Natural killer cell (primary cell): ENCODE measurements at regions not wholly inside any gene's neighbourhood (a gene's known extent, or its start where the extent isn't known, plus 50 kb on each side); places are given as distances from the start of the nearest gene placed in this dataset.

Source experiments
- ATAC-seq, 3 donors: fragments of 150-1000 bp in 2 of 3; fragments of 200-7000 bp in 1 of 3; cut with Tn5 transposase; 1 replicate in 1 of 3; 2 replicates in 2 of 3; pipeline ENCODE4 v1.10.0; 2021; ENCODE audit warnings: mild to moderate bottlenecking in 2 of 3, moderate library complexity in 2 of 3
- DNase-seq, 2 donors: peaks; one replicate each; pipeline versions ENCODE4 v3.0.0 to v3.0.0-alpha.2; 2013 to 2021; ENCODE audit warnings: mixed read lengths in 1 of 2
- H3K27ac ChIP-seq: one replicate; pipeline ENCODE4 v1.5.1; 2013; ENCODE audit warnings: mild to moderate bottlenecking, low read length
- H3K27me3 ChIP-seq: one replicate; pipeline ENCODE4 v1.6.1; 2013; ENCODE audit warnings: low read length; ENCODE audit not compliant: control insufficient read depth, insufficient read depth
- H3K36me3 ChIP-seq: one replicate; pipeline ENCODE4 v1.6.1; 2013; ENCODE audit warnings: low read length; ENCODE audit not compliant: control insufficient read depth, insufficient read depth
- H3K4me1 ChIP-seq: one replicate; pipeline ENCODE4 v1.6.1; 2013; ENCODE audit warnings: low read length; ENCODE audit not compliant: control insufficient read depth, insufficient read depth
- H3K4me3 ChIP-seq: one replicate; pipeline ENCODE4 v1.5.1; 2013; ENCODE audit warnings: low read length
- H3K9me3 ChIP-seq: one replicate; pipeline ENCODE4 v1.6.1; 2013; ENCODE audit warnings: low read length; ENCODE audit not compliant: control insufficient read depth, insufficient read depth
- H3K27ac Mint-ChIP-seq, 2 donors: one replicate each; pipeline ENCODE4 v1.8.0; 2022; ENCODE audit warnings: mild to moderate bottlenecking in 2 of 2, mixed read lengths in 2 of 2, moderate library complexity in 1 of 2
- H3K27me3 Mint-ChIP-seq, 2 donors: one replicate each; pipeline ENCODE4 v1.8.0; 2022; ENCODE audit warnings: low read depth in 2 of 2, mixed read lengths in 2 of 2
- H3K36me3 Mint-ChIP-seq: one replicate; pipeline ENCODE4 v1.8.0; 2022; ENCODE audit warnings: mixed read lengths
- H3K4me1 Mint-ChIP-seq, 2 donors: one replicate each; pipeline ENCODE4 v1.8.0; 2022; ENCODE audit warnings: mixed read lengths in 2 of 2
- H3K4me3 Mint-ChIP-seq: one replicate; pipeline ENCODE4 v1.8.0; 2022; ENCODE audit warnings: mild to moderate bottlenecking, moderate library complexity, mixed read lengths
- H3K9me3 Mint-ChIP-seq, 2 donors: one replicate each; pipeline ENCODE4 v1.8.0; 2022; ENCODE audit warnings: mixed read lengths in 2 of 2
- CTCF ChIP-seq: fragments of 200-600 bp; IDR thresholded peaks from one replicate; pipeline ENCODE4 v1.8.0; 2022; ENCODE audit warnings: antibody characterized with exemption
- WGBS: methylation state at CpG from one replicate; pipeline ENCODE4 v1.1.7; 2013; ENCODE audit warnings: missing lambda C conversion rate; ENCODE audit not compliant: insufficient coverage; 5-methylcytosine and 5-hydroxymethylcytosine counted together
- intact Hi-C: fragments of 100-400 bp; cut with micrococcal nuclease; formaldehyde crosslinking; loops from one replicate; pipeline ENCODE4 v1.14.2; 2022

- WGBS: 73% methylated on average over 1 of the region's 1 CpG
- no peaks in the 10 kb centered on the region for H3K27me3 ChIP-seq
- H3K4me1 ChIP-seq: no peaks in the 10 kb centered on the region
- no peak overlapping the region for H3K4me3 ChIP-seq
- Mint-ChIP-seq H3K27me3 (no peaks in the 10 kb centered on the region), H3K4me1 (no peaks in the 10 kb centered on the region), H3K4me3 (no peak overlapping the region), H3K36me3 (no peaks in the 10 kb centered on the region), H3K9me3 (peaks cover 3 to 6% of the 10 kb centered on the region in 2 donors), H3K27ac (no peak overlapping the region)
- no peak for DNase-seq
- intact Hi-C loops: no loop called here
- H3K27ac ChIP-seq: no peak overlapping the region
- no peak for TF ChIP-seq CTCF
- no peaks in the 10 kb centered on the region for H3K9me3 ChIP-seq
- no peaks in the 10 kb centered on the region for H3K36me3 ChIP-seq
- no peak for ATAC-seq
Measured at GRCh38 chr3:137219801-137220445, 262.1 kb downstream of the IL20RB start.

- no peak for DNase-seq
- 88% methylated on average over 2 of the region's 2 CpGs for WGBS
- no peaks in the 10 kb centered on the region for H3K36me3 Mint-ChIP-seq
- H3K4me1 Mint-ChIP-seq: no peaks in the 10 kb centered on the region
- Histone ChIP-seq H3K27me3 (no peaks in the 10 kb centered on the region), H3K4me1 (no peaks in the 10 kb centered on the region), H3K36me3 (no peaks in the 10 kb centered on the region), H3K4me3 (no peak overlapping the region), H3K9me3 (no peaks in the 10 kb centered on the region), H3K27ac (no peak overlapping the region)
- no peak overlapping the region for H3K4me3 Mint-ChIP-seq
- no peaks in the 10 kb centered on the region for H3K27me3 Mint-ChIP-seq
- H3K27ac Mint-ChIP-seq: no peak overlapping the region
- ATAC-seq: no peak
- no peak for TF ChIP-seq CTCF
- peaks cover 3 to 6% of the 10 kb centered on the region in 2 donors for H3K9me3 Mint-ChIP-seq
- intact Hi-C loops: no loop called here
Measured at GRCh38 chr3:137222736-137223225, 265.0 kb downstream of the IL20RB start.

- TF ChIP-seq CTCF: no peak
- Mint-ChIP-seq H3K9me3 (peaks cover 3 to 6% of the 10 kb centered on the region in 2 donors), H3K27ac (no peak overlapping the region), H3K4me3 (no peak overlapping the region), H3K27me3 (no peaks in the 10 kb centered on the region), H3K36me3 (no peaks in the 10 kb centered on the region), H3K4me1 (no peaks in the 10 kb centered on the region)
- no peak overlapping the region for H3K27ac ChIP-seq
- DNase-seq (no peak), ATAC-seq (no peak)
- H3K4me3 ChIP-seq: no peak overlapping the region
- intact Hi-C loops: no loop called here
- no peaks in the 10 kb centered on the region for H3K9me3 ChIP-seq
- 86% methylated on average over 3 of the region's 3 CpGs for WGBS
- H3K4me1 ChIP-seq: no peaks in the 10 kb centered on the region
- H3K27me3 ChIP-seq: no peaks in the 10 kb centered on the region
- H3K36me3 ChIP-seq: no peaks in the 10 kb centered on the region
Measured at GRCh38 chr3:137224464-137224863, 266.7 kb downstream of the IL20RB start.

GRCh38 chr3:137242836-137243400 lies 285.1 kb downstream of the IL20RB start:
- Histone ChIP-seq H3K9me3 (no peaks in the 10 kb centered on the region), H3K4me3 (no peak overlapping the region), H3K4me1 (no peaks in the 10 kb centered on the region), H3K36me3 (no peaks in the 10 kb centered on the region), H3K27ac (no peak overlapping the region), H3K27me3 (no peaks in the 10 kb centered on the region)
- intact Hi-C loops: no loop called here
- Mint-ChIP-seq H3K27me3 (no peaks in the 10 kb centered on the region), H3K4me3 (no peak overlapping the region), H3K4me1 (no peaks in the 10 kb centered on the region), H3K9me3 (peaks cover 4 to 8% of the 10 kb centered on the region in 2 donors), H3K27ac (no peak overlapping the region), H3K36me3 (no peaks in the 10 kb centered on the region)
- DNase-seq (no peak), ATAC-seq (no peak)
- TF ChIP-seq CTCF: no peak
- 83% methylated on average over 4 of the region's 6 CpGs for WGBS
